PC-9 (cell line): ENCODE measurements at regions not wholly inside any gene's neighbourhood (a gene's known extent, or its start where the extent isn't known, plus 50 kb on each side); places are given as distances from the start of the nearest gene placed in this dataset.

Experiments used
- CTCF ChIP-seq: fragments of 200-600 bp; sonication (generic); conservative IDR thresholded peaks from 2 replicates; pipeline ENCODE4 v1.6.1; 2017; ENCODE audit warnings: mixed run types, antibody characterized with exemption, mild to moderate bottlenecking, moderate library complexity
- EZH2 ChIP-seq: fragments of 200-600 bp; sonication (generic); IDR thresholded peaks from 2 replicates; pipeline ENCODE4 v1.8.0; 2017; ENCODE audit warnings: antibody characterized with exemption, low read depth

- TF ChIP-seq EZH2: no peak
- TF ChIP-seq CTCF: no peak
Measured at GRCh38 chr16:77509796-77510195, 75.0 kb upstream of the ADAMTS18 start.
